NCI-H774 (cell line): ENCODE measurements at regions not wholly inside any gene's neighbourhood (a gene's known extent, or its start where the extent isn't known, plus 50 kb on each side); places are given as distances from the start of the nearest gene placed in this dataset.
"Not testable (repeated sequence)": the region's sequence is repeated elsewhere in the genome, so short reads cannot be mapped to it uniquely, and the experiment has no call there.

Source experiments
- DNase-seq: peaks from one replicate; lab custom pipeline; 2025; lab: John Stamatoyannopoulos, UW

- DNase-seq: no peak
These were observed 520.3 kb downstream of the DTWD2 start for GRCh38 chr5:118468085-118468484.

- DNase-seq: no peak
These were observed 521.2 kb downstream of the DTWD2 start for GRCh38 chr5:118467103-118467502.

GRCh38 chr5:118466418-118466817 lies 521.9 kb downstream of the DTWD2 start:
- no peak for DNase-seq

- not testable (repeated sequence) for DNase-seq
These were observed 526.1 kb downstream of the DTWD2 start for GRCh38 chr5:118462276-118462675.

DNA sequence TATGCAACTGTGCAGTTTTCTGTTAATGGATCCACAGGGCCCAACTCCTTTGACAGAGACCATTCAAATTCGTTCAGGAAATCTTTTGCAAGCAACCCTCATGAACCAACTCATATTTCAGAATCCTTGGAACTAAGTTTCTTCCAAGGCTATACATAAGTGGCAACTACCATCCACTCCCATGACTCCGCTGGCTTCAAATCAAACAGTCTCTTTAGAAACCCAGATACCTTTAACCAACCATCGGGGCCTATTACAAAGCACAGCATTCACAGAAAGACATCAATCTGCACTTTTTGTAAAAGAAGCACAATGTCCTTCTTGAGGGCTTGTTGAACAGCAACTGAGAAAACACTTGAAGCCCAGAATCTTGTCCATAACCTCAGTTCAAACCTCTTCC lies 526.9 kb downstream of the DTWD2 start:
- no peak for DNase-seq

DNA sequence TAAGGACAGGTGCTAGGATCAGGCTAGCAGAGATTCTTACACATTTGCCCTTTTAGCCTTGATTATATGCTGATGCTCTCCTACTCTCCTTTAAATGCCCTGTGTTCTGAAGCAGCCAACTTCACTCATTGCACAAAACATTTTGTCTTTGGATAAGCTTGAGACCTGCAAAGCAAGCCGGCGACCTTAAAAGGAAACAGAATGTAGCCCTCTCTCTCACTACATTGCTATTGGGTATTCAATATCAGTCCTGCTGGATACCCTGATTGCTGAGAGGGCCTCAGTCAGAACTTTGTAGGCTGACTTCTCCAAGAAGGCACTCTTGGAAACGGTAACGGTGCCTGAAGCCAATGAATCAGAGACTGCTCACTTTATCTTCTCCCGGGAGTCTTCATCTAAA lies 528.9 kb downstream of the DTWD2 start:
- DNase-seq: no peak

- no peak for DNase-seq
These were observed 532.3 kb downstream of the DTWD2 start for GRCh38 chr5:118456085-118456484.

DNA sequence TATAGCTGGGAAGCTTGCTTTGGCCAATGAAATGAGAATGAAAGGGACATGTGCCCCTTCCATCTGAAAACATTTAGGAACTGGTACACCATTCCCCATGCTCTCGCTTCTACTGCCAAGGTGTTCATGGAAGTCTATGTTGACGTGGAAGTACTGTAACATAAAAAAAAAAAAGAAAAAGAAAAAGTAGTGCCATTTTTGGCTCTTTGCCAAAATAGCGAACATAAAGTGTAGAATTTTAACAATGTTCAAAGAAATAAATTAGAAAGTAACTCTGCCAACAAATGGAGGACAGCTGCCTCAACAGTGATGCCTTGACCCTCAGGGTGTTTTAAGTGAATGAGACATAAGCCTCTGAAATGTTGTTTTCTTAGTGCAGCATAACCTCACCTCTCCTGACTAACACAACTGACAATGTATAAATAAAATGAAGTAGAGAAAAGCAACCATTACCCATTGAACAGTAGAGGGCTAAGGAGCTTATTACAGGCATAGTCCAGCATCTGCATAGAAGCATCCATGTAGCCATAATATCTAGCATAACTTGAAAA lies 536.6 kb downstream of the DTWD2 start:
- no peak for DNase-seq

DNA sequence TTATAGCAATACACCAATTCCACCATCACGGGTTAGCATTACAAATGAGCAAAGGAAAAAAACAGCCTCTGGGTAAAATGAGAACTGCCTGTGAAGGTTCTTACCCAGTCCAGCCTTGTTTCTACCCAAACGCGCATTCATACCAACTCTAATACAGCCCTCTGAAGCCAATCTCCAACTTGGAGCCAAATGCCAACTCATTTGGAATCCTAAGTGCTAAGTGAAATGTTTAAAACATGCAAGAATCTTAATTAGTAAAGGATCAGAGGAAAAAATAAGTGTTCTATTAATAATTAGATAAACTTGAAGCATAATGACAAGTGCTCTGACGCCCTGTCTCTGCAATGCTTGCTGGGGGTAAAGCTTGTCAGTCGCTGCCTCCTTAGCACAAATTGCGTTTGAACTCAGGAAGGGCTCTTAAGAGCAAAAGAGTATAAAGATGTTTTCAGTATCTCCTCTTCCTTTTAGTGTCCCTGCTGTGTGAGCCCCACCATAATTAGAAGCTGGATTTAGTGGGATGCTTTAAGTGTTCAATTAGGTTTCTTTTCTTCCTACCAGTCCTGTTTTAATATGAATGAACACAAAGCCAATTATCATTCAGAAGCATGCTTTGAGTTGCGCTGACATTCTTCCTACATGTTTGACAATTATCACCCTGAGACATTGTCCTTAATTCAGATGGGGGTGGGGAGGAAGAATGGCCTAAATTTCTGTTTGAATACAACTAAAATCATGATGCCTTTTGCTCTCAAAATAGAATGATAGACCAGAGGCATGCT lies 537.6 kb downstream of the DTWD2 start:
- no peak for DNase-seq

- DNase-seq: no peak
These were observed 541.0 kb downstream of the DTWD2 start for GRCh38 chr5:118447350-118447749.

DNA sequence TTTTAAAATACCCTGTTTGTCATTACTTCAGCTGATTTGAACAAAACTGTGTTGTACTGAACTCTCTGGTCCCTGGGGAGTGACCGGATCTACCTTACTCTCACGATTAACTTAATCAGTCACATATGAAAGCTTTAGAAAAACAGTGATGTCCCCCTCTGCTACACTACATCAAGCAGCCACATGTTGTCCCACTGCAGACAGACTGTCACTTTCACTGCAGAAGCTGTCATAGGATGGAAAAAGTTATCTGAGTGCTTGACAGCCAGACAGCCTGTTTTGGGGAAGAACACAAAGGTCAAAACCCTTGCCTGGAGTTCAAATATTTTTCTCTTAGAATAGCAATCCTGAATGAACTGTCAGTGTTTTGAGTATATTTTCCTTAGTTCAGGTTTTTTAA lies 546.4 kb downstream of the DTWD2 start:
- DNase-seq: no peak

DNA sequence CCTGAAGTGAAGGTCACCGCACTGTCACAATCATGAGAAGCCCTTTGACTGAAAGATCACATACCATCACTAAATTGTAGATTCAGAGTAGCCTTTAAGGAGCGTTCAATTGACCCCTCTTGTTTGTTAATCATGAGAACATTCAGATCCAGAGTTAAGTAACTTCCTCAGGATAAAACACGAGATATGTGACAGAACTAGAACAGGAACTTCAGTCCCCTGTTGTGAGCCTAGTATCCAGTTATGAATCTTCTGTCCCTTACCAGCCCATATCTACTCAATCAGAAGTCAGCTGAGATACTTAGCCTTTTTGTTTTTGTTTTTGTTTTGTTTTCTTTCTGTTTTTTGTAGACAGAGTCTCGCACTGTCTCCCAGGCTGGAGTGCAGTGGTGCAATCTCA lies 547.3 kb downstream of the DTWD2 start:
- no peak for DNase-seq

DNA sequence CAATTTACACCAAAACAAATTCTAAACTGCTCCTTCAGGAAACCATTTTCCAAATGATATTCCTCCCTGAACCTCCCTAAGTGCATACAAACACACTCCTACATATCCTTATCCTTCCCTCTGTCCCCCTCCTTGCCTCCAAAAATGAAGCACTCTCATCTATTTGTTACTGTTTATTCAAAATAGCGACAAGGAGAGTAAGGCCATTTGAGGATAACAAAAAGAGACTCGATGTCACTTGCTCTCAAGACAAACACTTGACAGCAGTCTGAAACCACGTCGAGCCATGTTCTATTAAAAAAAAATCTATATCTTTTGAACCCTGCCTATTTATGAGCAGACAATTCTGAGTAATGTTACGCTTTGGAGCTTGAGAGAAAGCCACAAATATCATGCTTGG lies 547.9 kb downstream of the DTWD2 start:
- DNase-seq: no peak

DNA sequence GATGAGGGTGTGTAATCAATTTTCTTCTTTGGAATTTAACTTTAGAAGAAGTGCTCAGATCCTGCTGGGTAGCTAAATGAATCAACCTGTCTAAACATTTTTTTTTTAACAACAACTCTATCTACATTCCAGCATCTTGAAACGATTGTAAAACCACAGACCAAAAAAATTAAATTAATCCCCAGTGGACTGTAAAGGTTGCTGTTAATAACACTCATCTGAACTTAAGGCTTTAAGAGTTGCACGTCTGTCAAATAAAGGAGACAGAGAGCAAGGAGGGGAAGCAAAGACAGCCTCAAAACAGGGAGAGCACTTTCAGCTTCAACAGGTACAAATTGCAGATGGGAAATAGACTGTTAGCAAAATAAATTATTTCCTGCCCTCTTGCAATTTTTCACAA lies 548.5 kb downstream of the DTWD2 start:
- DNase-seq: no peak

DNA sequence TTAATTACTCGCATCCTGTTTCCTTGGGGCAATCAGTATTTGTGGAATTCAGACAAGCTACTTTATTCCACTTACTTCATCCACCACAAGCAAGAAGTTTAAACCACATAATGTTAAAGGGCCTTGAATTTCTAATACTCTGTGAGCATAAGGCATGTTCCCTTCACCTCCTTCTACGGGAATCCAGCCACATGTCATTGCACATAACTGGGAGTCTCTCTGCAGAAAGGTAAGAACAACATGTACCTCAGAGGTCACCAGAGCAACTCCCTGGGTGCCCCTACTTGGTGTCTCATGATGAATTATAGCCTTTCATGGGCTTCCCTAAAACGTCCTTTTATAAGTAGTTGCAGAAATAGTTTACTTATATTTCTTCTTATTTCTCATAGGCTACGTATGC lies 553.2 kb downstream of the DTWD2 start:
- DNase-seq: no peak

- no peak for DNase-seq
These were observed 553.8 kb downstream of the DTWD2 start for GRCh38 chr5:118434522-118434921.

- DNase-seq: no peak
These were observed 558.3 kb downstream of the DTWD2 start for GRCh38 chr5:118430076-118430475.

DNA sequence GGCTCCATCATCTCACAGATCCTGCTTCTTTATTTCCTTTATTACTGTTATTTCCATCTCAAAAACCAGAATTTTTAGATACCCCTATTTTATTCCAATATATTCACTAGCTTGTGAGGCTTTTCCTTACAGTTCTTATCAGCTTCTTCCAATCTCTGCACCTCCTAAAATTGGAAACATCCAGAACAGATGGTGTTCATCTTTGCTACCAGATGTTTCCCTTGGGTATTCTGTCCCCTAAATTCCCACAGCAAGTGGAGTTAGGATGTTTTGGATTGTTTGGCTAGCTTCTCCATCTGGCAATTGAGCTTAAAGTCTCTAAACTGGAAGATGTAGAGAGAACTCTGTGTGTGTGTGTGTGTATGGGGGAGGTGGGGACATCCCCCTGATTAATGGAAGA lies 580.4 kb downstream of the DTWD2 start:
- no peak for DNase-seq

DNA sequence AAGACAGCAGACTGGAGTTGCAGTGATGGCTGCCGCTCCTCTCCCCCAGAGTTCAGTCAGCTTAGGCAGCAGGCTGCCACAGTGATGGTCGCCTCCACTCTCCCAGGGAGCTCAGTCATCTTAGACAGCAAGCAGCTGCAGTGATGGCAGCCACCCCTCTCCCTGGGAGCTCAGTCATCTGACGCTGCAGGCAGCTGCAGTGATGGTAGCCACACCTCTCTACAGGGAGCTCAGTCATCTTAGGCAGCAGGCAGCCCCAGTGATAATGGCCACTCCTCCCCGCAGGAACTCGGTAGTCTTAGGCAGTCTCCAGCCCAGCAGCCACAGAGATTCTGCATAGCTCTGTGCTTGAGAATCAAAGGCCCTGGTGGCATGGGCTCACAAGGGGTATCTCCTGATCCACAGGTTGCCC lies 582.7 kb downstream of the DTWD2 start:
- DNase-seq: peak; percentile 5

- DNase-seq: no peak
These were observed 591.1 kb downstream of the DTWD2 start for GRCh38 chr5:118397236-118397635.

GRCh38 chr5:118392491-118392890 lies 595.9 kb downstream of the DTWD2 start:
- no peak for DNase-seq

GRCh38 chr5:118382931-118383330 lies 605.4 kb downstream of the DTWD2 start:
- DNase-seq: not testable (repeated sequence)

- no peak for DNase-seq
These were observed 608.9 kb downstream of the DTWD2 start for GRCh38 chr5:118379470-118379869.

DNA sequence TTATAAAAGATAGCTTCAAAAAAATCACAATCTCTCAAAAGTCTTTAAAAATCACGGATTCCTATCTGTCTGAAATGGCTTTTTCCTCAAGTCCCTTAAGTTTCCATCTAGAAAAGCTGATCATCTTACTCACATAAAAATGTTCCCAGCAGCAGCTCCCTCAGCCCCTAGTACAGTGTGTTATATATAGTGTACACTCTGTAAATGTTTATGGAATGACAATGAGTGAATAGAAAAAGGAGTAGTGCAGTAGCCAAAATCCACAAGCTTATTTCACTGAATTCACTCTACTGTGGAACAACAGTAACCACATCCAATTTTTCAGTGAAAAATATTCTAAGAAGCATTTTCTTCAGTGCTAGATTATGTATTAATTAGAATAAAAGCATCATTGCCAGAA lies 609.4 kb downstream of the DTWD2 start:
- DNase-seq: no peak
